Tongue (tissue), 1 donor: ENCODE measurements at regions not wholly inside any gene's neighbourhood (a gene's known extent, or its start where the extent isn't known, plus 50 kb on each side); places are given as distances from the start of the nearest gene placed in this dataset.

Experiments
- DNase-seq: peaks from one replicate; pipeline ENCODE4 v3.0.0-alpha.2; 2015

GRCh38 chr12:123041042-123041531 is 60.6 kb downstream of the ARL6IP4 start:
- no peak for DNase-seq

- no peak for DNase-seq
Observed at GRCh38 chr12:123040106-123040505, 59.6 kb downstream of the ARL6IP4 start.

GRCh38 chr12:123038966-123039365 is 58.5 kb downstream of the ARL6IP4 start:
- no peak for DNase-seq

GRCh38 chr12:123038486-123038885 is 58.0 kb downstream of the ARL6IP4 start:
- no peak for DNase-seq

- no peak for DNase-seq
Observed at GRCh38 chr12:123037791-123038190, 57.3 kb downstream of the ARL6IP4 start.

- no peak for DNase-seq
Observed at GRCh38 chr12:123036466-123037285, 56.2 kb downstream of the ARL6IP4 start.

GRCh38 chr12:123035841-123036240 is 55.4 kb downstream of the ARL6IP4 start:
- DNase-seq = no peak

GRCh38 chr12:123034865-123035264 is 54.4 kb downstream of the ARL6IP4 start:
- no peak for DNase-seq

- no peak for DNase-seq
Observed at GRCh38 chr12:123034022-123034541, 53.6 kb downstream of the ARL6IP4 start.

GRCh38 chr12:123033392-123034021 is 53.0 kb downstream of the ARL6IP4 start:
- no peak for DNase-seq

GRCh38 chr12:123032736-123033391 is 52.4 kb downstream of the ARL6IP4 start:
- no peak for DNase-seq
